AG09319 (cell line): ENCODE measurements at regions not wholly inside any gene's neighbourhood (a gene's known extent, or its start where the extent isn't known, plus 50 kb on each side); places are given as distances from the start of the nearest gene placed in this dataset.

Source experiments
- DNase-seq: peaks from one replicate; pipeline ENCODE4 v3.0.0-alpha.2; 2010; ENCODE audit warnings: low read depth; ENCODE audit errors: extremely low read depth
- TF ChIP-seq, protein P1 (sequence below): IDR thresholded peaks from 2 replicates; pipeline ENCODE4 v1.5.1; 2011; ENCODE audit warnings: low read depth, mild to moderate bottlenecking, inconsistent platforms, low read length, moderate library complexity

GRCh38 chr1:197850918-197851317, 51.5 kb upstream of the C1orf53 start:
- TF ChIP-seq, protein P1, sequence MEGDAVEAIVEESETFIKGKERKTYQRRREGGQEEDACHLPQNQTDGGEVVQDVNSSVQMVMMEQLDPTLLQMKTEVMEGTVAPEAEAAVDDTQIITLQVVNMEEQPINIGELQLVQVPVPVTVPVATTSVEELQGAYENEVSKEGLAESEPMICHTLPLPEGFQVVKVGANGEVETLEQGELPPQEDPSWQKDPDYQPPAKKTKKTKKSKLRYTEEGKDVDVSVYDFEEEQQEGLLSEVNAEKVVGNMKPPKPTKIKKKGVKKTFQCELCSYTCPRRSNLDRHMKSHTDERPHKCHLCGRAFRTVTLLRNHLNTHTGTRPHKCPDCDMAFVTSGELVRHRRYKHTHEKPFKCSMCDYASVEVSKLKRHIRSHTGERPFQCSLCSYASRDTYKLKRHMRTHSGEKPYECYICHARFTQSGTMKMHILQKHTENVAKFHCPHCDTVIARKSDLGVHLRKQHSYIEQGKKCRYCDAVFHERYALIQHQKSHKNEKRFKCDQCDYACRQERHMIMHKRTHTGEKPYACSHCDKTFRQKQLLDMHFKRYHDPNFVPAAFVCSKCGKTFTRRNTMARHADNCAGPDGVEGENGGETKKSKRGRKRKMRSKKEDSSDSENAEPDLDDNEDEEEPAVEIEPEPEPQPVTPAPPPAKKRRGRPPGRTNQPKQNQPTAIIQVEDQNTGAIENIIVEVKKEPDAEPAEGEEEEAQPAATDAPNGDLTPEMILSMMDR = no peak
- no peak for DNase-seq

GRCh38 chr1:197850042-197850441, 52.4 kb upstream of the C1orf53 start:
- DNase-seq = no peak
- TF ChIP-seq, protein P1 = no peak

GRCh38 chr1:197848350-197848749, 54.1 kb upstream of the C1orf53 start:
- no peak for DNase-seq
- TF ChIP-seq, protein P1 = no peak

DNA sequence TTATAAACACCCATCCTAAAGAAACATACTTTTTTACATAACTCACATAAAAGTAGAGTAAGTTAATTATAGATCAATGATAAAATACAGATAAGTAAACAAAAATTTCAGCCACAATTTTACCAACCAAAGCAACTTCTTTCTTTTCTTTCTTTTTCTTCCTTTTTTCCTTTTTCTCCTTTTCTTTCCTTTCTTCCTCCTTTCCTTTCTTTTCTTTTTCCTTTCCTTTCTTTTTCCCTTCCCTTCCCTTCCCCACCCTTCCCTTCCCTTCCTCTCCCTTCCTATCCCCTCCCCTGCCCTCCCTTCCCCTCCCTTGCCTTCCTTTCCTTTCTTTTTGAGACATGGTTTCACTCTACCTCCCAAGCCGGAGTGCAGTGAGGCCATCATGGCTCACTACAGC, 56.5 kb upstream of the C1orf53 start:
- TF ChIP-seq, protein P1 = no peak
- DNase-seq = no peak

- no peak for DNase-seq
- TF ChIP-seq, protein P1 = no peak
Observed at GRCh38 chr1:197844651-197845050, 57.8 kb upstream of the C1orf53 start.

DNA sequence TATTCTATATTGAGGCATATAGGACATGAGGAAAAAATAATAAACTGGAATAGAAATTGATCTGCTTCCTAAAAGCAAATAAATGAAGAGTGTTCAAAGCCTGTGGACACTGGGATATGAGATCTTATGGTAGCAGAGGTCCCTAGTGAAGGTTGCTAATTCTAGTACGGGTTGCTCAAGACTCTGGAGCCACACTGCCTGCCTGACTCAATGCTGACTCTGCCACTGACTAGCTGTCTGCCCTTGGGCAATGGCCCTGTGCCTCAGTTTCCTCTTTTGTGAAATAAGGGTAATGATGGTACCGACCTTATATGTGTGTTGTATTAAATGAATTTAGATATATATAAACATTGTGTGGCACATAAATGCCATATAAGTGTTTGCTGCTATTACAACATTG, 59.0 kb upstream of the C1orf53 start:
- DNase-seq = no peak
- TF ChIP-seq, protein P1 = no peak

- DNase-seq = no peak
- TF ChIP-seq, protein P1 = no peak
Observed at GRCh38 chr1:197842646-197843045, 59.8 kb upstream of the C1orf53 start.
